Left kidney (tissue), 1 donor: ENCODE measurements at regions not wholly inside any gene's neighbourhood (a gene's known extent, or its start where the extent isn't known, plus 50 kb on each side); places are given as distances from the start of the nearest gene placed in this dataset.

ENCODE experiments used
- DNase-seq: peaks from one replicate; pipeline ENCODE4 v3.0.0-alpha.2; 2013

DNA sequence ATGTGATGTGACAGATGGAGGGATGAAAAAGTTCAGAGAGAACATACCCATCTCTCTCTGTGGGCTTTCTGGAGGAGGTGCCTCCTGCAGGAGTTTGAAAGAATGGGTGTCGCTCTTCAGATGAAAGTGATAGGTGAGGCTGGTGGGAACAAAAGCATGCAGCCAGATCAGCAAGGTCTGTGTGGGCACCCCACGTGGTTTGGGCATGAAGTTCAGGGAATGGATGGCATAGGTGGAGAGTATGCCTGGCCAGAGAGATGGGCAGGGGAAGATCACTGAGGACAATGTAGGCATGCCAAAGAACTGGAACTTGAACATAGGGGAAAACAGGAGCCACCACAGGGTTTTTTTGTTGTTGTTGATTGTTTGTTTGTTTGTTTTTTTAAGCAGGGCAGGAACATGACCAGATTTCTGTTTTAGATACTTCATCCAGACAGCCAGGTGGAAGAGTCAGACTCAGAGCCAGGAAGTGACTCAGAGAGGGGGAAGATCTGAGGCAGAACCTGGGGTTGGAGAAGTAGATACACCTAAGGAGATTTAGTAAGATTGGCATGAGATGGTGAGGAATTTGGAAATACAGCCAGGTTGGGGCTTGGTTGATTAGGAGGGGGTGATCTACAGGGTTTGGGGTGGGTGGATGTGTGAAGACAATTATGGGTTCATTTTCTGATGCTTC is 64.8 kb upstream of the CLSTN2 start:
- DNase-seq, result no peak

DNA sequence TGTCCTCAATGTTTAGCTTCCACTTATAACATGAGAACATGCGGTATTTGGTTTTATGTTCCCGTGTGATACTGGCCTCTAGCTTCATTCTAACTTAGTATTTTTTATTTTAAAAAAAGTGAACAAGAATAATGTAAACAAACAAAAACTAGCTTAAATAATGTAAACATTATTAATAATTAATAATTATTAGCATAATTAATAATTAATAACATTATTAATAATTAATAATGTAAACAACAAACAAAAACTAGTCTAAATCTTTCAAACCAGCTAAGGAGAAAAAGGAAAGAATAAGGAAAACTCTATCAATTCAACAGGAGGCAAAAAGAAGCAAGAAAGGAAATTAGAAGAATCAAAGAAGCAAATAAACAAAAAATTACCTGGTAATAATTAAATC is 66.2 kb upstream of the CLSTN2 start:
- DNase-seq, result no peak

DNA sequence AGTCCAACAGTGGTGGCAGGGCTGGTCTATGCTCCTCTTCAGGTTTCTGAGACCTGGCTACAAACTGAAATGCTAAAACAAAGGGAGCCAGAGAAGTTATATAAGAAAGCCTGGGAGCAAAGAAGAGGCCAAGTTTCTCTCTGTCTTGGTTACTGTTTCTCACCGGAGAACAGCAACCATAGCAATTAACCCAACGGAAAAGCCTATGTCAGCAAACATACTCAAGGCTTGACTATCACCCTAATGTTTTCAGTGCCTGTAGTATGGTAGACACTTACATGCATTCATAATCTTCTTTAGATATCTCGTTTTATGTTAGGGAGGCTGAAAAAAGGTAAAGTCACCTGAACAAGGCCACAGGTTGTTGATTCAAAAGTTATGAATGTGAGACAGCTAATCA is 86.3 kb upstream of the CLSTN2 start:
- no peak for DNase-seq

DNA sequence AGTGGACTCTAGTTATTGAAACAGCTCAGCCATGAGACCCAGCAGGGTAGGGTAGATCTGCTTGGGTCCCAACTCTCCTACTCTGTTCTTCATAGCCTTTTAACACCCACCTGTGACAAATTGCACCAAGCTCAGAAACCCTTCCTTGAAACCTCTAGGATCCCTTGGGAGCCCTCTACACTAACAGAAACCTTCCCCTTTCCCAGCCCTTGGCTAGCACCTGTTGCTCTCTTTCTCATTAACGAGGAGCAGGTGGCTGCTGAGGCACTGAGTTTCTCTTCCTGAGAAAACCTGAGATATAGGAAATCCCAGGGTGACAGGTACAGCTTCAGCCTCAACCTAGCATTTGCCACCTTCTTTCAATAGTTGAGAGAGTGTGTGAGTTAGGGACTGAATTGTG is 88.3 kb upstream of the CLSTN2 start:
- DNase-seq, result no peak

DNA sequence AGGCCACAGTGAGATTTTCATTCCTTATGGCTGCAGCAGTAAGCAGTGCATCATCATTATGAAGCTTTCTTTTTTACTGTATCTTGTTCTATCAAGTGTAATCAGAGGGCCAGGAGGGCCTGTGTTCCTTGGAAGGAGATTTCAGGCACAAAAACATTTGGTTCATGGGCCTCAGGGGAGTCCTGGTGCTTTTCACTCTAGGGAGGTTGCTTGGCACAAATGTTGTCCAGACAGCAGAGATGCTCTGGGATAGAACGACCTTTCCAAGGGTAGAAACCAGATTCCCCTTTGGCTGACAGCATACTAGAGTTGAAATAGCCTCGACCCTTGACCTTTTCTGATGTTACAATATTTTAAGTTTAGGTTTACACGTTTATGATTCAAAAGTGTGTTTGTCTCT is 95.3 kb upstream of the CLSTN2 start:
- no peak for DNase-seq

DNA sequence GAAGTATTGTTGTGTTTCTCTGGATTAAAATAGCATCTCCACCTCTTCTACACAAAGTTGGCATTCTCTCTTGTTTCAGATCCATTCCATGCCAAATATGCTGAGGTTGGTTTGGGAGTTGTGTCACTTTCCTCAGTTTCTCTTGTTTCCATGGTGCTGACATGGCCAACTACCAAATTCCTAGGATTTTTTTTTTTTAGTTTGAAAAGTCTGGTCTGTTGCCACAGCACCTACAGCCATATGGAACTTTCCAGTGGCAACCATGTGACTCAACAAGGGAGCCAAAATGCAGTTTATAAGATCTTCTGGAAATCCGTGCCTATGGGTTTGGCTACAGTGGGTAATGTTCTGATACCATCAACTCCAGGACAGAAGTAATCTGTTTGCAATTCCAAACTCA is 96.0 kb upstream of the CLSTN2 start:
- DNase-seq, result no peak

DNA sequence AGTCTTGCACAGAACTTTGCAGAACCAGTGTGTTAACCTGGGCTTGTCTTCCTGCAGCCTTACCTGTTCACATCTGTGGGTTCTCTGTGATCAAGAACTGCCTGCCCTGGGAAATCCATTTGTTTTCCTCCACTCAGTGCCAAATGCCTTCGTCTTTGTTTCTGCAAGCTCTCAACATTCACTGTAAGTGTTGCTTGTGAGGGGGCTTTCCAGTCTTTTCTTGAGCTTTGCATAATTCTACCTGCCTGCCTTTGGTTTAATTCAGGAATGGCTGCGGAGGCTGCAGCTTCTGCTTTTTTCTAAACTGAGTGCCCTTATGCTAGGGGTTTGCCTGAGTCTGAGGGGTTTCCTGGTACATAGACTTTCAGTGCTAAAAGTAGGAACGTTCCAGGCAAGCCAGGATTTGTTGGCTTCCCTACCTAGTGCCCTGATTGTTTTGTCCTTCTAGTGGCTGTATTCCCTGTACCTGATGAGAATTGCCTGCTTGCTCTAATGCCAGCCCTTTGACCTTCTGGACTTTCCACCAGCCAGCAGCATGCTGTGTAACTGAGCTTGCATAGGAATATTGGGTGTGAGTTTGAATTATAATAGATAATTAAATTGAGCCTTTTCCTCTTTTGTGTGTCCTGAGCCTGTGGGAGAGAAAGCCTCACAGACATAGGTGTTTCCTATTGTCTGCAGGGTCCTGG is 96.6 kb upstream of the CLSTN2 start:
- no peak for DNase-seq

DNA sequence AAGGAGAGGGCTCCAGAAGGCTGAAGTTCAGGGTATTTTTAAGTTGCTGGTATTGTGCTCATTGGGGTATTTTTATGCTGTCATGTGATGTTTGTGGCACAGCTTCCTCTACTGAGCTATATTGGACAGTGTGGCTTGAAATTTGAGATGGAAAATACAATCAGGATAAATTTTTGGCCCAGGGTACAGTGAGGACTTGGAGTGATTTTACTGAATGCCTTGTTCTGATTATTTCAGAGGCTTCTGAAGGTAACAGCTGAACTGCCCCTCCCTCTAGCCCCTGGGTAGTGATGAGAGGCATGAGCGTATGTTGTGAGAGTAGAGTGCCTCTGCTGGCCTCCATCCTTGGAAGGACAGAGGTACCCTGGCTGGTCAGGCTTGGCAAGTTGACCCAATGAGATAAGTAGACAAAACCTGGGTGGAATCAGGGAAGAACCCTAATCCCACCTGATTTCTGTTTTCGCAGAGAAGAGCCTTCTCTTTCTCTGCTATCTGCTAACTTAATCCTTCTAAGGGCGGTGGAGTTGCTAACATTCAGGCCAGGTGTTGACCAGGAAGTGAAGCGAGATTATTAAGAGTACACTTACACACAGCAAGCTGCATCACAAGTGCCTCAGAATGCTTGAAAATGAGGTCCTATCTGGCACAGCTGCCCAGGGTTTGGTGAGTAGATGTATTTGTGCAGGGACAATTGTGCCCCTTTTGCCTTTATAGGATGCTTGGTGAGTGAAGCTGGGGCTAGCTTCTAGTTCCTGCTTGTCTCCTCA is 98.1 kb upstream of the CLSTN2 start:
- DNase-seq, result no peak

DNA sequence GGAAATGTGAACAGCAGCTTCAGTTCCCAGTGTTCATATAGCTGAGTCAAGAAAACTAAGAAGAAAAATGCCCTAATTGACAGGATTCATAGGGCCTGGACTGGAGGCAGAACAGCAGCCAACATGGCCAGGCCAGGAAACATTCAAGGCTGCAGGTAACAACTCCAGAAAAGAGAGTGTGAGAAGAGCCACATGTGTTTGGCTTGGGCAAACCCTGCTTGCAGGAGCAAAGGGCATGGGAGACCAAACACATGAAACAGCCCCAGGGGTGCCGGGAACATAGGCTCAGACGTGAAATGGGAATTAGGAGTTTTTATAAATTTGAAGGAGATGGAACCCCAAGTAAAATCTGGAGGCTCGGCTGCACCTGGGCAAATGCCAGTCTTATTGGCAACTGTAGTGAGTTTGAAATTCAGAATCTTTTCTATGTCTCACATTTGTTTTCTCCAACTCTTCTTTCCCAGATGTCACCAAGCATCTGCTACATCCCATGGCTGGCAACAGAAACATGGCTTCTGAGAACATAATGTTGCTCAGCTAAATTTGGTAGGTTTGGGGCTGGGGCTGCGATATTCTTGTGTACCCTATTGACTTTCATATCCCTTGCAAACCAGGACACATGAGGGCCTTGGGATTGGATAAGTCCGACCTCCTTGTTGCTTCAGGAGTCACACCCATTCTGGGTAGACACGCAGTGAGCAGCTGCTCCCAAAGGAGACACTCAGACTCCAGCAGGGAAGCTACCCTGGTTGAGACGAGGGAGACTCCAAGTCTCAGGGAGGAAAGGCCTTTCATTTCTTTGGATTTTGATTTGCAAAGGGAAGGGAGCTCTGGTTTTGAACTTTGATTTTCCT is 98.9 kb upstream of the CLSTN2 start:
- no peak for DNase-seq

DNA sequence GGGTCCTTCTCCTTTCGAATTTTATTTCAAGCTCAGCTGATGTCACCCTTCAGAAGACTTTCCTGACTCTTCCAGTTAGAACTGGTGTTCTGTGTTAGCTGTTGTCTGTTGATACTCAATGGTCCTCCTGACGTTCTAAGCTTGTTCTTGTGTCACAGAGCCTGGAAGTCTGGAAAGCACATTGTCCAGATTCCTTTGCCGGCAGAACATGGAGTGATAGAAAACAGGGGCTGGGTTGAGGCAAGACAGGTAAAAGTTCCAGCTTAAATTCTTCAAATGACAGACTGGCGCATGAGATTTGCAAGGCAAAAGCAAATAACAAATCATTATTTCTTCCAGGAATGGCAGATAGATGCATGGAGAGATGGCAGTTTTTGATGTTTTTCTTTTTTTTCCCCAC is 102.0 kb upstream of the CLSTN2 start:
- DNase-seq, result no peak

DNA sequence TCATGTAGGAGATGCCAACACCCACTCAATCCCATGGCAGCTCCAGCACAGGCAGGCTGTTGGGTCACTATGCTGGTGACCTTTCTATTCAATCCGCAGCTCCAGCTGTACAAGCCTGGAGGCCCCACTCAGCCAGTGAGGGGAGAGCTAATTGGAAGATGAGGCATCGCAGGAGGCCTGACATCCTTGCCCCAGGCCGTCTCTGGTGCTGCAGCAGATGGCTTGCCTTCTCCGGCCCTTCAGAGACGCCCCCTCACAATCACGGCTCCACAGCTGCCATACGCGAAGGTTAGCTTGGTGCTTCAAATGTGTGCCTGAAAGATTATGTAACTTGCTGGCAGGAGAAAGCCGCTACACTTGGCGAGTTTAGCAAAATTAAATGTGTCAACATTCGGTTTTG is 104.2 kb upstream of the CLSTN2 start:
- peak; percentile 0 for DNase-seq

DNA sequence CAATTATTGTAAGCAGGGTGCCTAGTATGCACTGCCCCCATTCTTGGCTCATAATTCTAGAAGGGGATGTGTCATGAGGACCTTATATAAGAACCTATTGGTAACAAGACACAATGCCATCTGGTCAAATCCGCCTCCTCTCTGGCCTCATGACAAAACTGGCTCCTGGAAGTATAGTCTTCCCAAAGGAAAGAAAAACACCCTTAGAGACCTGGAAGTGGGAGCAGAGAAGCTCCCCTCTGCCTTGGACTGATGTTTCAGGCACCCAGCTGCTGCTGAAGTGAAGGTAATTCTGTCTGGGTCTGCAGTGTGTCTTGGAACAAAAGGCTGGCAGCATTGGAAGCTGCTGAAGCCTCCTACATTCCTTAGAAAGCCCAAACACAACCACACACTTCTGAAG is 107.2 kb upstream of the CLSTN2 start:
- no peak for DNase-seq

DNA sequence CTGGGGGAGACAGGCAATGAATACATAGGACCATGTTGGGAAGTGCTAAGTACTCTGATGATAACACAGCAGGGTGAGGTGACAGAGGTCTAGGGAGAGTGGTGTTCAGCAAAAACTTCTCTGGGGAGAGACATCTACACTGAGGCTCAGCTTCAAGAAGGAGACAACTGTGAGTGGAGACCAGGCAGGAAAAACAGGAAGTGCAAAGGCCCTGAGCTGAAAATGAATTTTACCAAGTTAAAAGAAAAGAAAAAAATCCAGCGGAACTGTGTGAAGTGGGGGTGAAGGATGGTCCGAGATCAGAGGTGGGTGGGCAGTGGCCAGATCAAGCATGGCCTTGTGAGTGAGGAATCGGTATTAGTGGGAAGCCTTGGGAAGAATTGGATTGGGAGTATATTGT is 110.1 kb upstream of the CLSTN2 start:
- DNase-seq, result no peak

DNA sequence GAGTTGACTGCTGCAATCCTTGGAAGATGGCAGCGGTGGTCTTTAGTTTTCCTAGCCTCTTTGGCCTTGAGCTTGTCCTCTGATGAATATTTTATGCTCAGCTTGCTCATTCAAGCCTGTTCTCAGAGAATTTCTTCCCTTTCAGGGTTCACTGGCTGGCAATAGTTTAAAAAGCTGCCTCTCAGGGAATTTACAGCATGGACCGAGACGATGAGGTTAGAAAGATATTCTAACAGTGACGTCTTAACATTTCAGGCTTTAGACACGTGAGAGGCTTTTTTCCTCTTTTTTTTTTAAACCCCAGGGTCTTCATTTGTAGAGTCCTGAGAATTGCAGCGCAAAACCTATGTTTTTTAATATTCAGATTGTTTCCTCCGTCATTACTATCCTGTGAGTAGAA is 120.3 kb upstream of the CLSTN2 start:
- no peak for DNase-seq

DNA sequence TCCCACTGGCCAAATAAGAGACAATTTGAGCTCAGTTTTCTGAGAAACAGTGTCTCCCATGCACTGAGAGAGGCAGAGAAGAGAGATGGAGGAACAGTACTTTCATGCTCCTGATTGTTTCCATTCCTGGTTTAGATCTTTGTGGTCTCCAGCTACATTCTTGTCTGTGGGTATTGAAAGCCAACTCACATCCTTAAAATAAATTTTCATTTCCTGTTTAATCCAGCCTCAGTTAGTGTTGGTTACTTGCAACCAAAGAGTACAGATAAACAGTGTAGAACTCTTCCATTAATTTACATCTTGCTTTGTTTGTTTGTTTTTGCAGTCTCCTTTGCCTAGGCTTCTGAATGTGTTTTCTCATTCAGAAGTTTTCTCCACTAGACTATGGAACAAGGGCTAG is 123.7 kb upstream of the CLSTN2 start:
- no peak for DNase-seq

DNA sequence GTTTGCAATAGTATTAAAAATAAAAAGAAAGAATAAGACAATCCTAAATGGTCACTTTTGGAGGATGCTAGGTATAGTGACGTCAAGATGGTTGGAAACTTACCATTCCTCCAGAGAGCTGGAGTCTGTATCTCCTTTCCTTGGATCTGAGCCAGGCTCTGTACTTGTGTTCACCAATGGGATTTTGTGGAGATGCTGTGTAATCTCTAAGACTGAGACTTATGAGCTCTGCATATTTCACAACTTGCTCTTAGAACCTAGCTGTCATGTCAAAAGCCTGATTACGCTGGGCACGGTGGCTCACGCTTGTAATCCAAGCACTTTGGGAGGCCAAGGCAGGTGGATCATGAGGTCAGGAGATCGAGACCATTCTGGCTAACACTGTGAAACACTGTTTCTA is 126.8 kb upstream of the CLSTN2 start:
- no peak for DNase-seq

DNA sequence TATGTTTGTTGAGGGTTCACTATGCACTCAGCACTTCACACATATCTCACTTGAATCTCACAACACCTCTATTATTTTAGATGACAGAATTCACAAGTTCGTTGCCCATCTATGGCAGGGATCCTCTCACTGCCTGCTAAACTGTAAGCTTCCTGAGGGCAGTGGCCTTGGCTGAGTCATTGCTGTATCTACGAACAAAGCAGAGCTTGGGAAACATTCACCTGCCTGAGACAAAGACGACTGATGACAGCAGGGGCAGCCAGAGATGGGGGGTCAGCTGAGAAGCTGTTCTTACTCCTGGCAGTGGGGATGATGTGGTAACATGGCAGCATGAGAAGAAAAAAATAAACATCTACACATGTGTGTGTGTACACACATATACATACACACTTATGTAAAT is 125.5 kb upstream of the NMNAT3 start:
- no peak for DNase-seq

DNA sequence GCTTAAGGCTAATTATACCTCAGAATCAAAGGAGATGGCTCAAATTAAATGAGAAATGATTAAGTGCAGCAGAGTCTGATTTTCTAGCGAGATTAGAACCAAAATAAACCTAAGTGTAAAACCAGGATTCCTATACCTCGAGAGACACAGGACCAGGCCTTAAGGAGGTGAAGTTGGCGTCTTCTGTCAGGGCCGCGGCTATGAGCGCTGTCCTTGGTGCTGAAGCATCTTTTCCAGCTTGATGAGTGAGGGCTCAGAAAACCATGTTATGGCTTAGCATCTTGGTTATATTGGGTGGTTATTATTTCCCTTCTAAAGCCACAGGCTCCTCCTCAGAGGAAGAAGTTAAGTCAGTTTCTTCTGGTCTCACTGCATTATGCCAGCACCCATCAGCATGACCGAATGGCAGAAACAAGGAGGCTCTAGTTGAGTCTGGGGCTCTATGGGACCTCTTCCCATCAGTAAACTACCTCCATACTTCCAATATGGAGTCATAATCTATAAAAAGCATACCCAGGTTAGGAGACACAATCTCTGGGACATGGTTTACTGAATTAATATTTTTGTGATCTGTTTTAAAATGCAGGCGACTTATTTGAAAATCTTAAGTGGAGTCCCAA is 120.1 kb upstream of the NMNAT3 start:
- DNase-seq, result peak; percentile 67

DNA sequence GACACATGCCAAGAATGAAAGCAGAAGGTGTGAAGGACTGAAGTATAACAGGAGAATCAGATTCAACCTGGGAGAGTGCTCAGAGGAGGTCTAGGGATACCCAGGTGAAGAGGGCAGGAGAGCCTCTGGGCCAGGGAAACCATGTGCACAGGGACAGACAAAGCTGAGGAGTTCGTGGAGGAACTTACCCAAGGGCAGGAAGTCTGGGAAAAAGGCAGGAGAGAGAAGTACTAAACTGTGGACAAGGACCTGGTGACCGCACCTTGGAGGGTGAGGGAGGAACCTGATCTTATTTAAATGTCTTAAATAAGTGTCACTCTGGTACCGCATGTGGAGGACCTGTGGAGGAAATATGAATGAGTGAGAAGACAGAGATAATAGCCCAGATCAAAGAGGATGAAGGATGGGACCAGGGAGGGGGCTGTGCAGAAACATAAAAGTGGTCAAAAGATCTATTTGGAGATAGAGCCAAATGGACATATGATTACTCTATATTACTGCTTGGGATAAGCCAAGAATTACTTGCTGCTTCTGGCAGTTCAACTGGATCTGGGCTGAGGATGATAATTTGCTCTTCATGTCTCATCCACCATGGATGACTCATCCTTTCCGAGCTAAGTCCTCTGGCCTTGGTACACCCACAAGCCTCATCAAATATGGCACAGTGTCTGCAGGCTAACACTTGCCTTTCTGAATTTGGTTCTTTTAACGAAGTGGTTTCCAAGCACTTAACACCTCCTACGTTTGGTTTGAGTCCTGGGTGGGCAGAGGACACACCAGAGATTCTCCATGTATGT is 116.9 kb upstream of the NMNAT3 start:
- DNase-seq, result no peak

DNA sequence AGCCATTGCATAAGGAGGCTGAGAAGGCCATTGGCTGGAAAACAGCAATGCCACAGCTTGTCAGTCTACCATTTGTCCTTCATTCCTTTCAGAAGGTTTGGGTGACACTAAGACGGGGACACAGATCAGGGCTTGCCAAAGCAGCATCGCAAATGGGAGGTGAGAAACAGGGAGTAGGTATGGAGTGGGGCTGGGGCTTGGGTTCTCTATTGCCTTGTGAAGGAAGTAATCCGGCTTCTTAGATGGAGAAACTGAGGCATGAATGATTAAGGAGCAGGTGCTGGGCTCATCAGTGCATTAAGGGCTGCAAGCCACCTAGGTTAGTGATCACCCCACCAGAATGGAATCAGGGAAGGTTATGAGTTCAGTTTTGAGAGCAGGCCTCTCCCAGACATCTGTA is 115.6 kb upstream of the NMNAT3 start:
- DNase-seq, result no peak

DNA sequence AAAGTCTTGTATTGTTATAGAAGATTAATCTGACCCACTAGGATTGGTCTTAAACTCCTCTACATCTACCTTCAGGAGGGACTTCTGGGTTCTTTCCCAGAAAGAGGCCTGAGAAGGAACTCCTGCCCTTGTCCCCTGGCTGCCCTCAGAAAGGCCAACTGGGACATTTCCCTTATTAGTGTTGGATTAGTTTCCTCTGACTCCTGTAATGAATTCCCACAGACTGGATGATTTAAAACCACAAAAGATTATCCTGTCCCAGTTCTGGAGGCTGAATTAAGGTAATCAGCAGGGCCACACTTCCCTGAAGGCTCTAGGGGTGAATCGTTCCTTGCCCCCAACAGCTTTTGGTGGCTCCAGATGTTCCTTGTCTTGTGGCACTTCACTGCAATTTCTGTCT is 102.8 kb upstream of the NMNAT3 start:
- peak; percentile 10 for DNase-seq
